H9 (cell line): ENCODE measurements at regions not wholly inside any gene's neighbourhood (a gene's known extent, or its start where the extent isn't known, plus 50 kb on each side); places are given as distances from the start of the nearest gene placed in this dataset.

Source experiments
- DNase-seq: peaks from one replicate; pipeline ENCODE4 v3.0.0-alpha.2; 2017
- H2AFZ ChIP-seq: one replicate; pipeline ENCODE4 v1.6.1; 2013; ENCODE audit warnings: mild to moderate bottlenecking, low read length, control low read depth, moderate library complexity
- H2AK5ac ChIP-seq: 2 replicates; pipeline ENCODE4 v1.6.1; 2013; ENCODE audit warnings: low read length, control low read depth, mixed read lengths; ENCODE audit not compliant: insufficient read length
- H2BK120ac ChIP-seq: one replicate; pipeline ENCODE4 v1.6.1; 2013; ENCODE audit warnings: low read depth, mild to moderate bottlenecking, low read length, control low read depth, inconsistent platforms; ENCODE audit not compliant: poor library complexity, severe bottlenecking
- H2BK12ac ChIP-seq: 2 replicates; pipeline ENCODE4 v1.6.1; 2013; ENCODE audit warnings: low read length, control low read depth, mixed read lengths, low read depth; ENCODE audit not compliant: insufficient read length
- H2BK15ac ChIP-seq: 2 replicates; pipeline ENCODE4 v1.6.1; 2013; ENCODE audit warnings: low read depth, low read length, control low read depth
- H2BK20ac ChIP-seq: one replicate; pipeline ENCODE4 v1.6.1; 2013; ENCODE audit warnings: low read depth, mild to moderate bottlenecking, low read length, control low read depth, inconsistent platforms; ENCODE audit not compliant: poor library complexity, severe bottlenecking
- H2BK5ac ChIP-seq: 2 replicates; pipeline ENCODE4 v1.6.1; 2013; ENCODE audit warnings: low read length, control low read depth, mixed read lengths; ENCODE audit not compliant: insufficient read length
- H3K14ac ChIP-seq: 2 replicates; pipeline ENCODE4 v1.6.1; 2013; ENCODE audit warnings: low read length, control low read depth; ENCODE audit not compliant: insufficient read depth
- H3K18ac ChIP-seq: 2 replicates; pipeline ENCODE4 v1.6.1; 2013; ENCODE audit warnings: low read depth, mild to moderate bottlenecking, mixed read lengths, low read length, control low read depth; ENCODE audit not compliant: insufficient read length
- H3K23ac ChIP-seq: 2 replicates; pipeline ENCODE4 v1.6.1; 2013; ENCODE audit warnings: low read length, control low read depth, mixed read lengths, low read depth; ENCODE audit not compliant: insufficient read length
- H3K23me2 ChIP-seq: 2 replicates; pipeline ENCODE4 v1.6.1; 2013; ENCODE audit warnings: low read depth, mild to moderate bottlenecking, mixed read lengths, low read length, control low read depth; ENCODE audit not compliant: insufficient read length, poor library complexity, severe bottlenecking
- H3K27ac ChIP-seq: 2 replicates; pipeline ENCODE4 v1.5.1; 2013; ENCODE audit warnings: low read length, control low read depth, mixed read lengths, low read depth; ENCODE audit not compliant: insufficient read length
- H3K27me3 ChIP-seq: 2 replicates; pipeline ENCODE4 v1.6.1; 2013; ENCODE audit warnings: low read length, control low read depth, inconsistent platforms; ENCODE audit not compliant: insufficient read depth
- H3K4ac ChIP-seq: 2 replicates; pipeline ENCODE4 v1.6.1; 2013; ENCODE audit warnings: low read depth, mild to moderate bottlenecking, control low read depth, inconsistent platforms, low read length, moderate library complexity
- H3K4me1 ChIP-seq: 2 replicates; pipeline ENCODE4 v1.6.1; 2013; ENCODE audit warnings: low read length, control low read depth, inconsistent platforms; ENCODE audit not compliant: insufficient read depth
- H3K4me2 ChIP-seq: 2 replicates; pipeline ENCODE4 v1.6.1; 2013; ENCODE audit warnings: low read length, control low read depth, mixed read lengths; ENCODE audit not compliant: insufficient read length, insufficient read depth
- H3K56ac ChIP-seq: 2 replicates; pipeline ENCODE4 v1.6.1; 2013; ENCODE audit warnings: low read depth, mild to moderate bottlenecking, mixed read lengths, low read length, control low read depth; ENCODE audit not compliant: insufficient read length
- H3K79me1 ChIP-seq: 2 replicates; pipeline ENCODE4 v1.6.1; 2013; ENCODE audit warnings: low read depth, mild to moderate bottlenecking, moderate library complexity, low read length, control low read depth, inconsistent platforms; ENCODE audit not compliant: insufficient read depth, poor library complexity, severe bottlenecking
- H3K79me2 ChIP-seq: 2 replicates; pipeline ENCODE4 v1.6.1; 2013; ENCODE audit warnings: low read length, control low read depth, inconsistent platforms; ENCODE audit not compliant: insufficient read depth
- H3K9ac ChIP-seq: 2 replicates; pipeline ENCODE4 v1.6.1; 2013; ENCODE audit warnings: low read length, control low read depth, mixed read lengths; ENCODE audit not compliant: insufficient read length; ENCODE audit errors: extremely low read depth
- H3K9me3 ChIP-seq: one replicate; pipeline ENCODE4 v1.6.1; 2013; ENCODE audit warnings: low read depth, low read length, inconsistent platforms; ENCODE audit not compliant: control insufficient read depth
- H3T11ph ChIP-seq: one replicate; pipeline ENCODE4 v1.6.1; 2013; ENCODE audit warnings: mild to moderate bottlenecking, low read length, control low read depth, inconsistent platforms
- H4K20me1 ChIP-seq: one replicate; pipeline ENCODE4 v1.6.1; 2013; ENCODE audit not compliant: control insufficient read depth, insufficient read length, insufficient read depth
- H4K5ac ChIP-seq: 2 replicates; pipeline ENCODE4 v1.6.1; 2013; ENCODE audit warnings: low read depth, mild to moderate bottlenecking, mixed read lengths, low read length, control low read depth; ENCODE audit not compliant: insufficient read length
- H4K8ac ChIP-seq: replicated peaks from 2 replicates; pipeline ENCODE4 v1.6.1; 2013; ENCODE audit warnings: low read length, control low read depth, mixed read lengths, low read depth; ENCODE audit not compliant: insufficient read length
- H4K91ac ChIP-seq: 2 replicates; pipeline ENCODE4 v1.6.1; 2013; ENCODE audit warnings: low read depth, mild to moderate bottlenecking, moderate library complexity, mixed read lengths, low read length, control low read depth; ENCODE audit not compliant: insufficient read length
- H3K27ac Mint-ChIP-seq, 3 experiments: 2 replicates in 2 of 3; 3 replicates in 1 of 3; pipeline ENCODE4 v1.8.0; 2020 to 2021; ENCODE audit warnings: mixed read lengths in 3 of 3, mild to moderate bottlenecking in 1 of 3, moderate library complexity in 1 of 3
- H3K27me3 Mint-ChIP-seq: 2 replicates; pipeline ENCODE4 v1.8.0; 2021; ENCODE audit warnings: low read depth, mild to moderate bottlenecking, moderate library complexity, mixed read lengths
- H3K36me3 Mint-ChIP-seq, 3 experiments: 2 replicates in 2 of 3; 3 replicates in 1 of 3; pipeline ENCODE4 v1.8.0; 2020 to 2021; ENCODE audit warnings: low read depth in 3 of 3, mixed read lengths in 3 of 3; ENCODE audit not compliant: insufficient read depth in 1 of 3
- H3K4me1 Mint-ChIP-seq, 2 experiments: 2 replicates each; pipeline ENCODE4 v1.8.0; 2020; ENCODE audit warnings: mixed read lengths in 2 of 2
- H3K4me3 Mint-ChIP-seq, 2 experiments: 2 replicates in 1 of 2; 3 replicates in 1 of 2; pipeline ENCODE4 v1.8.0; 2020 to 2021; ENCODE audit warnings: mild to moderate bottlenecking in 2 of 2, mixed read lengths in 2 of 2, moderate library complexity in 1 of 2
- H3K9me3 Mint-ChIP-seq, 2 experiments: 2 replicates in 1 of 2; 3 replicates in 1 of 2; pipeline ENCODE4 v1.8.0; 2020; ENCODE audit warnings: mild to moderate bottlenecking in 2 of 2, mixed read lengths in 2 of 2, moderate library complexity in 1 of 2
- CTCF ChIP-seq: fragments of 200-600 bp; sonication (generic); conservative IDR thresholded peaks from 3 replicates; pipeline ENCODE4 v1.8.0; 2021; ENCODE audit warnings: antibody characterized with exemption, mild to moderate bottlenecking
- WGBS: extraction: QIAGEN DNeasy Blood & Tissue Kit; methylation state at CpG from one replicate; pipeline ENCODE4 v1.1.7; 2013; ENCODE audit warnings: missing lambda C conversion rate, low lambda C conversion rate, mixed read lengths; ENCODE audit not compliant: insufficient read length; ENCODE audit errors: extremely low coverage; 5-methylcytosine and 5-hydroxymethylcytosine counted together

- WGBS: no CpG with 5 or more reads among the region's 7 CpGs
- H3K4me1 Mint-ChIP-seq: peaks cover 30 to 35% of the 10 kb centered on the region in 2 experiments
- Histone ChIP-seq H2BK15ac (no peak overlapping the region), H4K8ac (no peak overlapping the region), H3K9me3 (no peaks in the 10 kb centered on the region), H3K23me2 (no peaks in the 10 kb centered on the region), H3K79me1 (no peaks in the 10 kb centered on the region), H2BK120ac (no peak overlapping the region), H2BK5ac (no peak overlapping the region), H4K5ac (no peak overlapping the region), H3K14ac (no peak overlapping the region), H3K18ac (no peak overlapping the region), H2AK5ac (no peak overlapping the region), H3K4me2 (no peak overlapping the region), H3K27ac (no peak overlapping the region), H2AFZ (no peak overlapping the region), H3K23ac (no peak overlapping the region), H2BK20ac (no peak overlapping the region), H4K91ac (no peak overlapping the region), H3K4ac (no peak overlapping the region), H3K27me3 (no peaks in the 10 kb centered on the region), H3K4me1 (peaks cover 3% of the 10 kb centered on the region; the same call in 1 of the 2 replicates), H2BK12ac (no peak overlapping the region), H3K56ac (no peak overlapping the region), H4K20me1 (no peaks in the 10 kb centered on the region), H3T11ph (no peak overlapping the region), H3K9ac (no peak overlapping the region), H3K79me2 (no peaks in the 10 kb centered on the region)
- H3K4me3 Mint-ChIP-seq: no peak overlapping the region
- peaks cover 14% of the 10 kb centered on the region for H3K27me3 Mint-ChIP-seq
- DNase-seq: no peak
- no peak for TF ChIP-seq CTCF
- peaks cover 0 to 12% (median 11%) of the 10 kb centered on the region in 3 experiments; a peak in 5 of 7 replicates for H3K36me3 Mint-ChIP-seq
- no peak overlapping the region; a peak in 1 of 7 replicates for H3K27ac Mint-ChIP-seq
- H3K9me3 Mint-ChIP-seq: peaks cover 7 to 13% of the 10 kb centered on the region in 2 experiments
Measured at GRCh38 chr5:175120412-175120811, 323.6 kb downstream of the DRD1 start.
